K562 (cell line): ENCODE measurements at regions not wholly inside any gene's neighbourhood (a gene's known extent, or its start where the extent isn't known, plus 50 kb on each side); places are given as distances from the start of the nearest gene placed in this dataset.

ENCODE experiments used
- POLR2B ChIP-seq: fragments of 450-650 bp; IDR thresholded peaks from 2 replicates; pipeline ENCODE4 v1.6.1; 2018; ENCODE audit warnings: low read depth; ENCODE audit not compliant: partially characterized antibody
- SIX5 ChIP-seq, 2 experiments: IDR thresholded peaks; 2 replicates each; pipeline ENCODE4 v1.6.1; 2011; ENCODE audit warnings: low read length in 2 of 2, borderline replicate concordance in 1 of 2, low read depth in 1 of 2, mild to moderate bottlenecking in 1 of 2, moderate library complexity in 1 of 2; ENCODE audit not compliant: insufficient read depth in 1 of 2
- ZNF77 ChIP-seq: fragments of 250-450 bp; sonication (Bioruptor Pico); IDR thresholded peaks from 2 replicates; pipeline ENCODE4 v1.5.0; 2020

- TF ChIP-seq POLR2B (no peak), ZNF77 (CRISPR knock-in tag) (no peak), SIX5 (IDR thresholded peaks at IDR 0.05; ENCODE audit: borderline replicate concordance in 1 of 2, insufficient read depth in 1 of 2, low read depth in 1 of 2, low read length in 2 of 2) (no peak)
These were observed 552.8 kb upstream of the CHORDC1 start for GRCh38 chr11:90775567-90776165.
